Transverse colon (tissue), 4 donors: ENCODE measurements at regions not wholly inside any gene's neighbourhood (a gene's known extent, or its start where the extent isn't known, plus 50 kb on each side); places are given as distances from the start of the nearest gene placed in this dataset.

Experiments
- CTCF ChIP-seq, 5 experiments: fragments of 200-600 bp in 3 of 5; fragments of 450-650 bp in 2 of 5; sonication (generic) in 3 of 5; IDR thresholded peaks; 1 replicate in 2 of 5; 2 replicates in 3 of 5; pipeline ENCODE4 v1.5.1; 2016 to 2017; ENCODE audit warnings: antibody characterized with exemption in 5 of 5, inconsistent platforms in 3 of 5, mild to moderate bottlenecking in 2 of 5, moderate library complexity in 1 of 5
- EP300 ChIP-seq: sonication (generic); formaldehyde crosslinking; IDR thresholded peaks from one replicate; pipeline ENCODE4 v1.6.1; 2017; ENCODE audit warnings: antibody characterized with exemption, low read depth
- POLR2AphosphoS5 ChIP-seq, 3 donors: sonication (generic); formaldehyde crosslinking; IDR thresholded peaks; one replicate each; pipeline ENCODE4 v1.6.1; 2016; ENCODE audit warnings: antibody characterized with exemption in 3 of 3

- no peak for TF ChIP-seq EP300
- no peak for TF ChIP-seq CTCF (IDR thresholded peaks at IDR 0.05)
- no peak for TF ChIP-seq POLR2AphosphoS5 (IDR thresholded peaks at IDR 0.05)
Observed at GRCh38 chr21:17979763-17980162, 160.6 kb upstream of the C21orf91 start.
